WTC11 (cell line): ENCODE measurements at regions not wholly inside any gene's neighbourhood (a gene's known extent, or its start where the extent isn't known, plus 50 kb on each side); places are given as distances from the start of the nearest gene placed in this dataset.

ENCODE experiments used
- ATF1 ChIP-seq: sonication (generic); formaldehyde crosslinking; IDR thresholded peaks from 2 replicates; pipeline ENCODE4 v1.8.1; 2023; ENCODE audit warnings: mild to moderate bottlenecking, moderate library complexity, missing genetic modification reagents
- CREM ChIP-seq: sonication (generic); formaldehyde crosslinking; IDR thresholded peaks from 2 replicates; pipeline ENCODE4 v1.8.1; 2022; ENCODE audit warnings: mild to moderate bottlenecking, missing genetic modification reagents, moderate library complexity
- FOXJ3 ChIP-seq: sonication (generic); formaldehyde crosslinking; IDR thresholded peaks from 2 replicates; pipeline ENCODE4 v1.9.0; 2021; ENCODE audit warnings: missing genetic modification reagents, mild to moderate bottlenecking, borderline replicate concordance
- FOXP1 ChIP-seq: sonication (generic); formaldehyde crosslinking; IDR thresholded peaks from 2 replicates; pipeline ENCODE4 v1.8.0; 2022; ENCODE audit warnings: missing genetic modification reagents, mild to moderate bottlenecking, moderate library complexity, borderline replicate concordance
- NR2C2 ChIP-seq: sonication (generic); formaldehyde crosslinking; IDR thresholded peaks from 2 replicates; pipeline ENCODE4 v1.8.0; 2022; ENCODE audit warnings: mild to moderate bottlenecking, missing genetic modification reagents
- RELA ChIP-seq: sonication (generic); formaldehyde crosslinking; IDR thresholded peaks from 2 replicates; pipeline ENCODE4 v1.8.1; 2022; ENCODE audit warnings: missing genetic modification reagents, mild to moderate bottlenecking, borderline replicate concordance
- TF ChIP-seq, protein P1 (sequence below): fragments of 200-600 bp; IDR thresholded peaks from 2 replicates; pipeline ENCODE4 v1.8.0; 2022; ENCODE audit warnings: antibody characterized with exemption
- TF ChIP-seq, protein P2 (sequence below): sonication (generic); formaldehyde crosslinking; IDR thresholded peaks from 2 replicates; pipeline ENCODE4 v1.8.0; 2022; ENCODE audit warnings: mild to moderate bottlenecking, missing genetic modification reagents
- TF ChIP-seq, protein P3 (sequence below): sonication (generic); formaldehyde crosslinking; IDR thresholded peaks from 2 replicates; pipeline ENCODE4 v1.8.0; 2022; ENCODE audit warnings: missing genetic modification reagents
- TF ChIP-seq, protein P4 (sequence below): sonication (generic); formaldehyde crosslinking; IDR thresholded peaks from 2 replicates; pipeline ENCODE4 v1.8.1; 2022; ENCODE audit warnings: mild to moderate bottlenecking, moderate library complexity, missing genetic modification reagents

DNA sequence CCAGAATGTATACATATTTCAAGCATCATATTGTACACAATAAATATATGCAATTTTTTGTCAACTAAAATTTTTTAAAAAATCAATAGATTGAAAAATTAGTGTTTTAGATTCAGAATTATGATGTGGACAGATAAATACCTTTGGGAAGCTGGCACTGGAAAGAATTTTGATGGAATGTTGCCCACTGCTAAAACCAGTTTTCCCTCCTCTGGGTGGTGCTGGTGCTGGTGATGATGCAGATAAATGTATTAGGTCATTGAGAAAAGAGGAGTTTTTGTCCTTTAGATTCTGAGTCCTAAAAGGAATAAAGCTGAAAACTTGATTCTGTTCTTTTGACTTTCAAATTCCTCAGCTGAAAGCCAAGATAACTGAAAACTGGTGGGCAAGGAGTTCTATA is 56.0 kb upstream of the SUCLG2 start:
- TF ChIP-seq ATF1 (CRISPR knock-in tag) (no peak), FOXJ3 (CRISPR knock-in tag) (no peak), NR2C2 (CRISPR knock-in tag) (no peak), CREM (CRISPR knock-in tag) (no peak), RELA (CRISPR knock-in tag) (no peak), FOXP1 (CRISPR knock-in tag) (no peak)
- TF ChIP-seq, protein P1, sequence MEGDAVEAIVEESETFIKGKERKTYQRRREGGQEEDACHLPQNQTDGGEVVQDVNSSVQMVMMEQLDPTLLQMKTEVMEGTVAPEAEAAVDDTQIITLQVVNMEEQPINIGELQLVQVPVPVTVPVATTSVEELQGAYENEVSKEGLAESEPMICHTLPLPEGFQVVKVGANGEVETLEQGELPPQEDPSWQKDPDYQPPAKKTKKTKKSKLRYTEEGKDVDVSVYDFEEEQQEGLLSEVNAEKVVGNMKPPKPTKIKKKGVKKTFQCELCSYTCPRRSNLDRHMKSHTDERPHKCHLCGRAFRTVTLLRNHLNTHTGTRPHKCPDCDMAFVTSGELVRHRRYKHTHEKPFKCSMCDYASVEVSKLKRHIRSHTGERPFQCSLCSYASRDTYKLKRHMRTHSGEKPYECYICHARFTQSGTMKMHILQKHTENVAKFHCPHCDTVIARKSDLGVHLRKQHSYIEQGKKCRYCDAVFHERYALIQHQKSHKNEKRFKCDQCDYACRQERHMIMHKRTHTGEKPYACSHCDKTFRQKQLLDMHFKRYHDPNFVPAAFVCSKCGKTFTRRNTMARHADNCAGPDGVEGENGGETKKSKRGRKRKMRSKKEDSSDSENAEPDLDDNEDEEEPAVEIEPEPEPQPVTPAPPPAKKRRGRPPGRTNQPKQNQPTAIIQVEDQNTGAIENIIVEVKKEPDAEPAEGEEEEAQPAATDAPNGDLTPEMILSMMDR: no peak
- TF ChIP-seq, protein P2, sequence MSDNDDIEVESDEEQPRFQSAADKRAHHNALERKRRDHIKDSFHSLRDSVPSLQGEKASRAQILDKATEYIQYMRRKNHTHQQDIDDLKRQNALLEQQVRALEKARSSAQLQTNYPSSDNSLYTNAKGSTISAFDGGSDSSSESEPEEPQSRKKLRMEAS (CRISPR knock-in tag): no peak
- TF ChIP-seq, protein P3, sequence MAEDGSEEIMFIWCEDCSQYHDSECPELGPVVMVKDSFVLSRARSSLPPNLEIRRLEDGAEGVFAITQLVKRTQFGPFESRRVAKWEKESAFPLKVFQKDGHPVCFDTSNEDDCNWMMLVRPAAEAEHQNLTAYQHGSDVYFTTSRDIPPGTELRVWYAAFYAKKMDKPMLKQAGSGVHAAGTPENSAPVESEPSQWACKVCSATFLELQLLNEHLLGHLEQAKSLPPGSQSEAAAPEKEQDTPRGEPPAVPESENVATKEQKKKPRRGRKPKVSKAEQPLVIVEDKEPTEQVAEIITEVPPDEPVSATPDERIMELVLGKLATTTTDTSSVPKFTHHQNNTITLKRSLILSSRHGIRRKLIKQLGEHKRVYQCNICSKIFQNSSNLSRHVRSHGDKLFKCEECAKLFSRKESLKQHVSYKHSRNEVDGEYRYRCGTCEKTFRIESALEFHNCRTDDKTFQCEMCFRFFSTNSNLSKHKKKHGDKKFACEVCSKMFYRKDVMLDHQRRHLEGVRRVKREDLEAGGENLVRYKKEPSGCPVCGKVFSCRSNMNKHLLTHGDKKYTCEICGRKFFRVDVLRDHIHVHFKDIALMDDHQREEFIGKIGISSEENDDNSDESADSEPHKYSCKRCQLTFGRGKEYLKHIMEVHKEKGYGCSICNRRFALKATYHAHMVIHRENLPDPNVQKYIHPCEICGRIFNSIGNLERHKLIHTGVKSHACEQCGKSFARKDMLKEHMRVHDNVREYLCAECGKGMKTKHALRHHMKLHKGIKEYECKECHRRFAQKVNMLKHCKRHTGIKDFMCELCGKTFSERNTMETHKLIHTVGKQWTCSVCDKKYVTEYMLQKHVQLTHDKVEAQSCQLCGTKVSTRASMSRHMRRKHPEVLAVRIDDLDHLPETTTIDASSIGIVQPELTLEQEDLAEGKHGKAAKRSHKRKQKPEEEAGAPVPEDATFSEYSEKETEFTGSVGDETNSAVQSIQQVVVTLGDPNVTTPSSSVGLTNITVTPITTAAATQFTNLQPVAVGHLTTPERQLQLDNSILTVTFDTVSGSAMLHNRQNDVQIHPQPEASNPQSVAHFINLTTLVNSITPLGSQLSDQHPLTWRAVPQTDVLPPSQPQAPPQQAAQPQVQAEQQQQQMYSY (CRISPR knock-in tag): no peak
- TF ChIP-seq, protein P4, sequence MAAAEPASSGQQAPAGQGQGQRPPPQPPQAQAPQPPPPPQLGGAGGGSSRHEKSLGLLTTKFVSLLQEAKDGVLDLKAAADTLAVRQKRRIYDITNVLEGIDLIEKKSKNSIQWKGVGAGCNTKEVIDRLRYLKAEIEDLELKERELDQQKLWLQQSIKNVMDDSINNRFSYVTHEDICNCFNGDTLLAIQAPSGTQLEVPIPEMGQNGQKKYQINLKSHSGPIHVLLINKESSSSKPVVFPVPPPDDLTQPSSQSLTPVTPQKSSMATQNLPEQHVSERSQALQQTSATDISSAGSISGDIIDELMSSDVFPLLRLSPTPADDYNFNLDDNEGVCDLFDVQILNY (CRISPR knock-in tag): no peak
